ENCODE measurements at regions not wholly inside any gene's neighbourhood (a gene's known extent, or its start where the extent isn't known, plus 50 kb on each side); places are given as distances from the start of the nearest gene placed in this dataset.

DNA sequence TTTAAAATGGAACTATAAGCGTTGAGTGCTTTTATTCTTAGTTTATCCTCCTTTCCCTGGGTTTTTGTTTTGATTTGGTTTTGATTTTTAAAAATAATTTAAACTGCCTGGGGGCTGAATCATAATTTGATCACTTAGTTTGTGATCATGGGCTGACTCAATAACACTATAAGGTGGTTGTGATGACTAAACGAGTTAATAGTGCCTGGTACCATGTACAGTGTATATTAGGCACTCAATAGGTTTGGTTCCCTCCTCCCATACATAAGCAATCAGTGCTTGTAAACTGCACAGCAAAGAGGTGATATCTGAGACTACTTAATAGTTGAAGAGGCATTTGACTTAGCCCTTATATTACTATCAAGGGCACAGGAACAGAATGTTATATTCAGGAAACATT is 200.9 kb upstream of the RFC3 start:
- Mint-ChIP-seq H3K4me3 (no peak overlapping the region), H3K27me3 (peaks cover 9 to 40% (median 14%) of the 10 kb centered on the region in 5 donors), H3K27ac (no peak overlapping the region), H3K9me3 (no peaks in the 10 kb centered on the region), H3K4me1 (peaks cover 0 to 4% (median 1%) of the 10 kb centered on the region in 4 donors), H3K36me3 (no peaks in the 10 kb centered on the region)
- ATAC-seq (no peak), DNase-seq (no peak)
- POLR2A ChIA-PET = no interaction called here

DNA sequence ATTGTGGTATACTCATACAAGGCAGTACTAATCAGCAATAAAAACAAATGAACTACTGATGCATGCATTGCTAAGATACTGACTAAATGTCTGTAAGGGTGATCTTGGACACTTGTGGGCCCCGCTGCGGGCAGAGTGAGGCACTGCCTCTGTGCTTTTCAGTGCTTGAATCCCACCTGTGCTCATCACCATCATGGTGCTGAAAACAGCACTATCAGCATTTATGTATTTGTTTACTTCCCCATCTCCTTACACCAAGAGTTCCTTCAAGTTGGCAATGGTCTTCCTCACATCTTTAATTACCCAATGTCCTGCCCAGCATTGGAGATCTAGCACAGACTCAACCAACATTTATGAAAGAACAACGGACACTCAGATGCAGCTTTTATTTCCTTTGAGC is 193.7 kb upstream of the RFC3 start:
- no peak overlapping the region for H3K27ac Mint-ChIP-seq
- no peaks in the 10 kb centered on the region for H3K36me3 Mint-ChIP-seq
- no peak overlapping the region for H3K4me3 Mint-ChIP-seq
- POLR2A ChIA-PET = interaction anchor here (0.7 kb wide), 1 partner anchor 194 kb away, joined by 3 read pairs; no protein-coding TSS in a partner anchor
- H3K9me3 Mint-ChIP-seq = no peaks in the 10 kb centered on the region
- DNase-seq (no peak), ATAC-seq (no peak)
- peaks cover 0 to 5% (median 0%) of the 10 kb centered on the region in 5 donors for H3K27me3 Mint-ChIP-seq
- peaks cover 0 to 2% (median under 1%) of the 10 kb centered on the region in 4 donors for H3K4me1 Mint-ChIP-seq

DNA sequence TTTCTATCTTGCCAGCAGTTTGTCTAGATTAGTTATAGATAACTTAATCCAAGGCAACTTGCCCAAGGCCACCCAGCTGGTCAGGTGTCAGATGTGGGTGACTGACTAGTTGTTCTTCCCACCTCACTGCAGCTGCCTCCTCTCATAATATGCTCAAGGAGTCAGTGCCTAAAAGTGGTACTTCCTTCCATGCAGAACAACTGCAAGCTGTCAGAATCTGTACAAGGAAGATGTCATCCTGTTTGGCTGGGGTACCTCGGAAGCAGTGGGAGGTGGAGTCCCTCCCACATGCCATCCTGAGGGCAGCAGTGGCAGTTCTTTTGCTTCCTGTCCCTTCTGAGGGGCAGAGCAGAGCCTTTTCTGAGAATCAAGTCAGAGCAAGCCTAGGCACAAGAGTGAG is 193.2 kb upstream of the RFC3 start:
- DNase-seq (no peak), ATAC-seq (no peak)
- peaks cover 0 to 2% (median under 1%) of the 10 kb centered on the region in 4 donors for H3K4me1 Mint-ChIP-seq
- no peak overlapping the region for H3K4me3 Mint-ChIP-seq
- H3K27ac Mint-ChIP-seq = peak overlapping the region in 1 of 10 donors; percentile 50
- no peaks in the 10 kb centered on the region for H3K9me3 Mint-ChIP-seq
- H3K36me3 Mint-ChIP-seq = no peaks in the 10 kb centered on the region
- POLR2A ChIA-PET = no interaction called here
- peaks cover 0 to 5% (median 0%) of the 10 kb centered on the region in 5 donors for H3K27me3 Mint-ChIP-seq

DNA sequence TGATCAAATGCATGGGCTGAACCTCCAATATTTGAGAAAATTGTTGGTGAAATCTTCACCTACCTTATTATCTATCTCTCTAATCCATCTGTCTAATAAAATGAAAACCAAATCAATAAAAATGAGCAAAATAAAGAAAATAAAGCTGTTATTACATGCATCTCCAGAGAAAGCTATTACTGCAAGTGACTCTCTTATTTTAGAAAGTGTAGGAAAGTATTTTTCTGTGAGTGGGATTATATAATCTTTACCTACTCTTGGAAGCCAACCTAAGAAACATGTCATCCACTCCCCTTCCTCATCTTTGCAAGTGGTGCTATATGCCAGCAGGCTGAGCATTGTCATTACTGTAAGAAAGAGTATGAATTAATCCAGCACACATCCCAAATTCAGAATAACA is 191.5 kb upstream of the RFC3 start:
- POLR2A ChIA-PET = interaction anchor here (0.6 kb wide), 1 partner anchor 24 kb away, joined by 3 read pairs; no protein-coding TSS in a partner anchor
- no peak for DNase-seq
- H3K4me3 Mint-ChIP-seq = no peak overlapping the region

DNA sequence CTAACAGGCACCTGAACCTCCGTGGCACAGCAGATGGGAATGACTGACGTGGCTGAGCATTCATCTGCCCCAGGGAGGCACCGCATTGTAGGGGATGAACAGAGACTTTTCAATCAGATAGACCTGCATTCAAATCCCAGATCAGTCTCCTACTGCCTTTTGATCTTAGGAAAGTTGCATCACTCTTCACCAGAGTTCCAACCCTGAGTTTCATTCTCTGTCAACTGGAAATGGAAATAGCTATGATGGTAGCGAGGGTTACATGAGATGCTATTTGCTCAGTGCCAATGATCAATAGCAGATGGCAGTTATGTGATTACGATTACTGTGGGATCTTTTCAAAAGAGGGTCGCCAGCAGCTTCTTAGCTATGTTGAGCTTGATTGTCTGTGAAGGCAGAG is 189.3 kb upstream of the RFC3 start:
- H3K27ac Mint-ChIP-seq = no peak overlapping the region
- H3K9me3 Mint-ChIP-seq = no peaks in the 10 kb centered on the region
- no peak overlapping the region for H3K4me3 Mint-ChIP-seq
- peaks cover 0 to 11% (median 0%) of the 10 kb centered on the region in 5 donors for H3K27me3 Mint-ChIP-seq
- POLR2A ChIA-PET = no interaction called here
- no peak for ATAC-seq
- no peak for DNase-seq
- no peaks in the 10 kb centered on the region for H3K36me3 Mint-ChIP-seq
- peaks cover 0 to 2% (median under 1%) of the 10 kb centered on the region in 4 donors for H3K4me1 Mint-ChIP-seq

More for the DNA sequence above, 191.5 kb upstream of the RFC3 start:
- no peak for ATAC-seq
- H3K4me1 Mint-ChIP-seq = peaks cover 0 to 2% (median under 1%) of the 10 kb centered on the region in 4 donors
- H3K27me3 Mint-ChIP-seq = peaks cover 0 to 11% (median 0%) of the 10 kb centered on the region in 5 donors
- no peaks in the 10 kb centered on the region for H3K9me3 Mint-ChIP-seq
- no peaks in the 10 kb centered on the region for H3K36me3 Mint-ChIP-seq
- H3K27ac Mint-ChIP-seq = no peak overlapping the region

DNA sequence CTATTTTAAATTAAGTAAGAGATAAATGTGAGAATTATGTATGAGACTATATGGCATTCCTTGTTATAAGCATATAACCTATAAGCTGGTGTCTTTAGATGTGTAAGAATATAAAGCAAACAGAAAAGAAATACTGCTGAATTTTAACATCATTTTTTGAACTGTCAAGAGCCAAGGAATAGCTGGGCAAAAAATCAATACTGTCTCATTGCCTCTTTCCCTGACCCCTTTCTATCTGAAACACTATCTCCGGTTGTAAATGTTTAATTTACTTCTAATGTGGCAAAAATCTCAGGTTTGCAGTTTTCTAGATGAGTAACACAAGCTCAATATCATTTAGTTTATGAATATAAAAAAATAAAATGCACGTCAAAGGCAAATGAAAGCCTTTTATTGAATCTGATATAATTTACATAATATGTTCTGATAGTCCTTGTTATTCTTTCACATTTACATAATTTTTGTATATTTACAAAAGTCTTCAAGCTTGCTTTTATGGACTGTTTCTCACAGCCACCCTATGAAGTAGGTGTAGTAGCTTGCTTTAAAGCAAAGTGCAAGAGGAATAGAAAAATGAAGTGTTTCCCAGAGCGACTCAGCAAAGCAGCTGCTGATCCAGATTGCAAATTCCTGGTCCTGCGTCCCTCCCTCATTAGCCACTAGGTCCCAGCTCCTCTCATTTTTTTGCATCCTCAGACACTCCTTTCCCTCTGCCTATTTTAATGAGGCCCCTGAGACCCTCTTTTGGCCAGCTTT is 188.2 kb upstream of the RFC3 start:
- no peak for ATAC-seq
- Mint-ChIP-seq H3K27ac (no peak overlapping the region), H3K4me1 (no peaks in the 10 kb centered on the region)

DNA sequence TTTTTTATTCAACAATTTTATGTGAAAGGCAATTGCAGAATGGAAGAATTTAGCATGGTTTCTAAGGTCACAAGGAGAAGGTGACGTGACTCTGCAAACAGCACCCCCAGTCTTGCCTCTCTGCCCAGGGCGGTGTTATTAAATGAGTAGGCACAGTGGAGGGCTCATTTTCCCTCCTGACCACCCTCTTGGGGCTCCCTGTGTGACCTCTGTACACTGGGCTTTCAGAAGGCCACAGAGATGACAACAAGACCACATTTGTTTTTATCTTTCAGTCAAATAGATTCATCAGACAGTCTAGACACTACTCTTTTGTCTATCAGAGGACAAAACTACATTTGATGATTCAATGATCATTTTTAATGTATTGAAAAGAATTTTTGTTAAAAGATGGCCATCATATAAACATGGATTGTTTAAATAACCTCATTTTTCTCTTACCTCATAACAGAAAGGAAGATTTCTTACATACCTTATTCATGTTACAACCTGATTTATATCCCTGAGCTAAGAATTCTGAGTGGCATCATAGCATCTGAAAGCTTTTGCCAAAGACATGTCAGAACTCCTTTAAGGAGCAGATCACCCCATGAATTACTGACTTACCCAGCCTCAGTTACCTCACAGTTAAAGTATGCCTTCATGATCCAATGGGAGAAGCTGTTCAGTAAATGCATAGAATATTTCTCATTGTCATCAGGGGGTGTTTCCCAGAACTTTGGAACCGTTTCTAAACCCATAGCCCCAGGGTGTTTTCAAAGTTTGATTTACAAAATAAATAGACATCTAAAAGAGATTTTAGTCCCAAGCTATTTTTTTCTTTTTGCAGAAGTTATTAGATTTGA is 184.0 kb upstream of the RFC3 start:
- ATAC-seq (no peak), DNase-seq (no peak)
- Mint-ChIP-seq H3K4me1 (no peaks in the 10 kb centered on the region), H3K27ac (no peak overlapping the region), H3K9me3 (no peaks in the 10 kb centered on the region), H3K36me3 (no peaks in the 10 kb centered on the region), H3K4me3 (no peak overlapping the region), H3K27me3 (peaks cover 0 to 9% (median 3%) of the 10 kb centered on the region in 5 donors)
- POLR2A ChIA-PET = no interaction called here

More for the DNA sequence above, 188.2 kb upstream of the RFC3 start:
- Mint-ChIP-seq H3K9me3 (no peaks in the 10 kb centered on the region), H3K27me3 (peaks cover 0 to 11% (median 3%) of the 10 kb centered on the region in 5 donors), H3K4me3 (no peak overlapping the region), H3K36me3 (no peaks in the 10 kb centered on the region)
- DNase-seq = no peak
- POLR2A ChIA-PET = no interaction called here

DNA sequence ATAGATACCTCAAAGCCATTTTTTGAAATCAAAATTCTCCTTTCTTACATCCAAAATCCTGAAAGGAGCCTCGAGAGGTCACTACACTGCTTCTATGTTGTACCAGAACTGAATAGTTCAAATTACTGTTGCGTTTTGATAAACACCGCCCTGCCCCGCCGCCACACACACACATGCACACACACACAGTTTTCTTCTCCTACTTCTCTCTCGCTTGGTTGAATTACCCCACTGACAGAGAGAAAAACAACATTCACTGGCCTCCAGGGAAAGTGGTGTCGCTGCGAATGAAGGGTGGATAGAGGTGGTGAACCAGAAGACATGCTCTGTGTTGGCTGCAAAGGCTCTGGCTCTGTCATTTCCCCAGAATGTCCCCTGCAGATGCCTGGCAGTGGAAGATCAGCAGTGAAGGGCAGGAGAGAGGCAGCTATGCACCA is 183.4 kb upstream of the RFC3 start:
- Mint-ChIP-seq H3K9me3 (no peaks in the 10 kb centered on the region), H3K4me1 (no peaks in the 10 kb centered on the region), H3K27ac (no peak overlapping the region), H3K27me3 (peaks cover 0 to 7% (median 3%) of the 10 kb centered on the region in 5 donors), H3K36me3 (no peaks in the 10 kb centered on the region), H3K4me3 (no peak overlapping the region)
- POLR2A ChIA-PET = no interaction called here
- DNase-seq (no peak), ATAC-seq (no peak)

DNA sequence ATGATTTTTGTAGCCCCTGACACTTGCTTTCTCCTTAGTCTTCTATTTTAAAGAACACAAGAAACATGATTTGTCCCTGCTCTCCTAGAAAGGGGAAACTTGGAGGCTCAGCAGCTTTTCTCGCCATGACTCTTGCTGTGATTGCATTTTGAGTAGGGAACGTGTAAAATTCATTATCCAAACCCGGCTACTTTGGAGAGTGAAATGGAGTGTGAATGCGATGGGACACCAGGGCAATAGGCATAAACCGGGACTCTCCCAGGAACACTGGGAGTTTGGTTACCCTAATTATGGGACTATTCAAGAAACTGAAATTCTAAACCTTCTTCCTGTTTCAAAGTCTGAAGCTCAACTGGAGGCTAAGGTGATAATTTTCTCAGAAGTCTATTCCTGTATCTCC is 181.7 kb upstream of the RFC3 start:
- Mint-ChIP-seq H3K4me1 (no peaks in the 10 kb centered on the region), H3K9me3 (no peaks in the 10 kb centered on the region), H3K4me3 (no peak overlapping the region), H3K36me3 (no peaks in the 10 kb centered on the region), H3K27me3 (peaks cover 0 to 6% (median 0%) of the 10 kb centered on the region in 5 donors), H3K27ac (no peak overlapping the region)
- POLR2A ChIA-PET = interaction anchor here (0.6 kb wide), 1 partner anchor 20 kb away, joined by 3 read pairs; no protein-coding TSS in a partner anchor
- no peak for DNase-seq
- no peak for ATAC-seq

DNA sequence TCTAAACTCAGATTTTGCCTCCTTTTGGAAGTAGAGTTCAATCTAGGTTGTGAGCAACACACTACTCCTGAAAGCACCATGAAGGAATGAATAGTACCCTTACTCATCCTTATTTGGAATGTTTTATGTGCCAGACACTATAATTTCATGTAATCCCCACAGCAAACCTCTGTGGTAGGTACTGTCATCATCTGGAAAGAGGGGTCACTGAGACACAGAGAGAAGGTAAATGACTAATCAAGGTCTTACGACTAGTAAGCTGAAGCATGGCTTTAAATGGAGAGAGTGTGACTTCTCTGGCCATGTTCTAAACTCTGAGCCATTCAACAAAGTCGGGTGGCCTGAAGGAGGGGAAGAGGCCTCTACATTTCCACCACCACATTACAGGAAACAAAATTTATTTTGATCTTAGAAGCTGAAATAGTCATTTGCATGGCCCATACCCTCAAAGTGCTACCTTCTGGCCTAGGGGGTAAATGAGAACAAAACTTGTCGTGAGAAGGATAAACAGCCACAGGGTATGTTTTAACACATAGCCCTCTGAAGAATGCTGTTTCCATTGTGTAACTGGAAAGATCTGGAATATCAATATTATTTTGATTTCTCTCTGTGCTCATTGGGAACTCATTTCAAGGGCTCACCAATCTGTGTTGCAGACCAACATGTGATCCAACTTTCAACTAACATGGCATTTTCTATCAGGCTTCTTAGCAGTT is 180.8 kb upstream of the RFC3 start:
- ATAC-seq = no peak
- H3K36me3 Mint-ChIP-seq = no peaks in the 10 kb centered on the region
- peaks cover 0 to 9% (median 0%) of the 10 kb centered on the region in 5 donors for H3K27me3 Mint-ChIP-seq
- no peak overlapping the region for H3K4me3 Mint-ChIP-seq
- POLR2A ChIA-PET = no interaction called here
- H3K9me3 Mint-ChIP-seq = no peaks in the 10 kb centered on the region
- DNase-seq = no peak
- H3K4me1 Mint-ChIP-seq = no peaks in the 10 kb centered on the region
- H3K27ac Mint-ChIP-seq = no peak overlapping the region

DNA sequence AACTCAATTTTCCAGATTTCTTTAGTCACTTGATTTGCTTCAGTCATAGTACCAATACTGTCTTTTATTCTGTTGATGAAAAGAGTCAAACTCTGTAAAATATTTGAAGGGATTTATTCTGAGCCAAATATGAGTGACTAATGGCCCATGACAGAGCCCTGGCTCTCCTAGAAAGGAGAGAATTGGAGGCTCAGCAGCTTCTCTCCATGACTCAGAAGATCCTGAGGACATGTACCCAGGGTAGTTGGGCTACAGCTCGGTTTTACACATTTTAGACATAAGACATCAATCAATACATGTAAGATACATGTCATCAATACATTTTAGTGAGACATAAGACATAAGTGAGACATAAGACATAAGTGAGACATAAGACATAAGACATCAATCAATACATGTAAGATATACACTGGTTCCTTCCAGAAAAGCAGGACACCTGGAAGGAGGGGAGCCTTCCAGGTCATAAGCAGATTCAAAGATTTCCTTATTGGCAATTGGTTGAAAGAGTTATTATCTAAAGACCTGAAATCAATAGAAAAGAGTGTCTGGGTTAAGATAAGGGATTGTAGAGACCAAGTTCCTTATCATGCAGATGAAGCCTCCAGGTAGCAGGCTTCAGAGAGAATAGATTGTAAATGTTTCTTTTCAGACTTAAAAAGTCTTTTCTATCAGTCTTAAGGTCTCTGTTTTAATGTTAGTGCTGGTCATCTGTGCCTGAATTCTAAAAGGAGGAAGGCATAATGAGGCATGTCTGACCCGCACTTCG is 179.8 kb upstream of the RFC3 start:
- no peaks in the 10 kb centered on the region for H3K36me3 Mint-ChIP-seq
- no peak for DNase-seq
- POLR2A ChIA-PET = no interaction called here
- no peak overlapping the region for H3K4me3 Mint-ChIP-seq
- no peak overlapping the region for H3K27ac Mint-ChIP-seq
- ATAC-seq = no peak
- no peaks in the 10 kb centered on the region for H3K9me3 Mint-ChIP-seq
- H3K4me1 Mint-ChIP-seq = no peaks in the 10 kb centered on the region
- H3K27me3 Mint-ChIP-seq = peaks cover 0 to 9% (median 0%) of the 10 kb centered on the region in 5 donors

DNA sequence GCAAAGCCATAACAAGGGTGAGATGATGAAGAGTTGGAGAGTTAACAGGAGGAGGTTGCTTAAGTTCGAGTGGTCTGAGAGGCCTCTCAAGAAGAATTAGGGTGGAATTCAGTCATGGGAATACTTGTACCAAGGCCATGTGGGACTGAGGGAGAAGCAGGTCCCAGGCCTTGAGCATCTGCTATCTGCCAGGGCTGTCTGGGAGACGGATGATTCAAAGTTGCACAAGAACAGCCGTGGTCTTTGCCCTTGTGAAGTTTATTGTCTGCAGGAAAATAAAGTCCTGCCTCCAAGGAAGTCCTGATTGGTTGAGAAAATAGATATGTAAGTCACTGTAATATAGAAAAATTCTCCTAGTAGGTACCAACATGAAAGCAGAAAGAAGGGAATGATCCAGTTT is 178.8 kb upstream of the RFC3 start:
- no peak for DNase-seq
- POLR2A ChIA-PET = no interaction called here
- peaks cover 0 to 6% (median 0%) of the 10 kb centered on the region in 5 donors for H3K27me3 Mint-ChIP-seq
- ATAC-seq = no peak
- H3K4me1 Mint-ChIP-seq = no peaks in the 10 kb centered on the region
- H3K9me3 Mint-ChIP-seq = no peaks in the 10 kb centered on the region
- H3K4me3 Mint-ChIP-seq = no peak overlapping the region
- no peaks in the 10 kb centered on the region for H3K36me3 Mint-ChIP-seq
- H3K27ac Mint-ChIP-seq = no peak overlapping the region

Data from naive thymus-derived CD8-positive, alpha-beta T cell (primary cell).